HG03196 (cell line): ENCODE measurements at regions not wholly inside any gene's neighbourhood (a gene's known extent, or its start where the extent isn't known, plus 50 kb on each side); places are given as distances from the start of the nearest gene placed in this dataset.
"Not testable (repeated sequence)": the region's sequence is repeated elsewhere in the genome, so short reads cannot be mapped to it uniquely, and the experiment has no call there.

Source experiments
- ATAC-seq: cut with Tn5 transposase; IDR thresholded peaks from one replicate; pipeline ENCODE4 v1.9.1; 2021; ENCODE audit not compliant: unreplicated experiment

DNA sequence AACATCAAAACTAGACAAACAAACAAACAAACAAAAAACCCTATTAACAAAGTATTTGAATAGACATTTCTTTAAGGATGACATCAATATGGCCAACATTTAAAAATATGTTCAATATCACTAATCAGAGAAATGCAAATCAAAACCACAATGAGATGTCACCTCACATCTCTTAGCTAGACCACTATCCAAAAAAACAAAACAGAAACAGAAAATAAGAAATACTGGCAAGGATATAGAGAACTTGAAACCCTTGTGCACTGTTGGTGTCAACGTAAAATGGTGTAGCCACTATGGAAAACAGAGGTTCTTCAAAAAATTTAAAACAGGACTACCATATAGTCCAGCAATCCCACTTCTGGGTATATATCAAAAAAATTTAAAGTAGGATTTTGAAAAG, 308.2 kb downstream of the SPATA31A1 start:
- ATAC-seq: peak; percentile 80

DNA sequence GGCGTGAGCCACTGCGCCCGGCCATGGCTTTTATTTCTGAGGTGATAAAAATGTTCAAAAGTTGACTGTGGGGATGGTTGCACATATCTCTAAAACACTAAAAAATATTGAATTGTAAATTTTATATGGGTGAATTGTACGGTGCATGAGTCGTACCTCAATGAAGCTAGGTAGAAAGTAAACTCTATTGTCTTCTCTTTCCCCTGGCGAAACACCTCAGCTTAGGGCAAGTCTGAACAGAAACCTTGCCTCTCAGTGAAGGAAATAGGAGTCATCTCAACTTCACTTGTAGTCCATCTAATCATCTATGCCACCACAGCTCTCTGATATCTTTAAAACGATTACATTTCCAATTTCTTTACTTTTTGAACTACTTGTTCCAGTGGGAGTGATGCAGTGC, 309.6 kb downstream of the SPATA31A1 start:
- ATAC-seq: not testable (repeated sequence)

DNA sequence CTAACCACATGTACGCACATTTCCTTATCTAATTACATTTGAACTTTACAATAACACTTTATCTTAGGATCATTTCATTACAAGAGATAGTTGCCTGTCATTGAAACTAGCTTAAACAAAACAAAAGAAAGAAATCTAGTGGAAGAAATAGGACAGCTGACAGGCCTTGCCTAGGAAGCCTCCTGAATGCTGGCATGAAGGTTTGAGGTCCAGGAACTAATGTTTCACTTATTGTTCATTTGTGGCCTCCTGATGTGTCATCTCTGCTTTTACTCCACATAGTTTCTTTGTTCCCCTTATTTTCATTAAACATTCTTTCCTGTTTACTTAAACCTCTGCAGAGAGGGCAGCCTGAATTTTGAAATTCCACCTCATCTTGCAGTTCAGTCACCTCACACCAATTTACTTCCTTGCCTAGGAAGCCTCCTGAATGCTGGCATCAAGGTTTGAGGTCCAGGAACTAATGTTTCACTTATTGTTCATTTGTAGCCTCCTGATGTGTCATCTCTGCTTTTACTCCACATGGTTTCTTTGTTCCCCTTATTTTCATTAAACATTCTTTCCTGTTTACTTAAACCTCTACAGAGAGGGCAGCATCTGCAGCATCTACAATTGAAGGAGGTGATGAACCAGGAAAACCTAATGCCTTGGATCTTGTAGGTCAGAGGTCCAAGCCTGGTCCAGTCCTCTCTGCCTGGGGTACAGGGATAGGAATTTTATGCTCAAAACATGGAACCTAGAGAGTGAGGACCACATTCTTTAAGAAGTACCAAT, 319.2 kb downstream of the SPATA31A1 start:
- not testable (repeated sequence) for ATAC-seq

DNA sequence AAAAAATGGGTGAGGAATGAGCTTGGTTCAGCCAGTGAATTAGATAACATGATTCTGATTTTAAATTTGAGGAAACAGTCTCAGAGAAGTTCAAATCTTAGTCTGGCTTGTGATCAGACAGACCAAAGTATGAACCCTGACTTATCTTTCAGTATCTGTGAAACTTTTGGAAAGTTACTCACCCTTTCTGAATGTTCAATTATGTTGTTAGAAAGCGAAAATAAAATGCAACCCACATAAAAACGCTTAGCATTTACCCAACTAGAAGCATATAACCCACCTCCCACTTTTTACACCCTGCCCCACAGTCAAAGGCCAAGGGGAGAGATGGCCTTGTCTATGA, 319.7 kb downstream of the SPATA31A1 start:
- not testable (repeated sequence) for ATAC-seq

DNA sequence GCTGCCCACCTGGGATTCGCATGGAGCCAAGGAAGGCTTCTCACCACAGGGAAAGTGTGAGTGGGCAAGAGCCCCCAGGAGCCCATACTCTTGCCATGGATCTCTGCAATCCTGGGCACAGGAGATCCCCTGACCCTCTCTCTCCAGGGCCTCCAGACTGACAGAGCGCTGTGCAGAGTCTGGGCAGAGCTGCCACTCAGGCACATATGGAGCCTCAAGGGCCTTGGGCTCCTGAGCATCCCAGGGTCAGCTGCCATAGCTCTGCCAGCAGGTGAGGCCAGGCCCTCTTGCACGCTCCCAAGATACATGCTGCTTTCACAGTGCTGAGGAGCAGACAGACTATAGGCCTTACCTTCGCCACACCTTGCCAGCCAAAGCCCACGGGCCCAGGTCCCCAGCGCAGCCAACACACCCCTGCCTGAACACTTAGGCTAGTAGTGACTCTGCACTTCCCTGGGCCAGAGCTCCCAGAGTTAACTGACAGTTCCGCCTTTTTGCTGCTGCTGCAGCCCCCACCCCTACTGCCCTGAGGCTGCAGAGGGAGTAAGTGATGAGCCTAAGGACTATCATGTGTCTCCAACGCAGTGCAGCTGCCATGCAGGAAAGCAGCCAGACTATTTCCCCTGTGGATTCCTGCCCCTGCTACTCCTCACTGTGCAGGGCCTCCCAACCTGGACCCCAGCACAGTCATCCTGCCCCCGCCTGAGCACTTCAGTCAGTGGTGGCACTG, 323.2 kb downstream of the SPATA31A1 start:
- ATAC-seq: not testable (repeated sequence)

DNA sequence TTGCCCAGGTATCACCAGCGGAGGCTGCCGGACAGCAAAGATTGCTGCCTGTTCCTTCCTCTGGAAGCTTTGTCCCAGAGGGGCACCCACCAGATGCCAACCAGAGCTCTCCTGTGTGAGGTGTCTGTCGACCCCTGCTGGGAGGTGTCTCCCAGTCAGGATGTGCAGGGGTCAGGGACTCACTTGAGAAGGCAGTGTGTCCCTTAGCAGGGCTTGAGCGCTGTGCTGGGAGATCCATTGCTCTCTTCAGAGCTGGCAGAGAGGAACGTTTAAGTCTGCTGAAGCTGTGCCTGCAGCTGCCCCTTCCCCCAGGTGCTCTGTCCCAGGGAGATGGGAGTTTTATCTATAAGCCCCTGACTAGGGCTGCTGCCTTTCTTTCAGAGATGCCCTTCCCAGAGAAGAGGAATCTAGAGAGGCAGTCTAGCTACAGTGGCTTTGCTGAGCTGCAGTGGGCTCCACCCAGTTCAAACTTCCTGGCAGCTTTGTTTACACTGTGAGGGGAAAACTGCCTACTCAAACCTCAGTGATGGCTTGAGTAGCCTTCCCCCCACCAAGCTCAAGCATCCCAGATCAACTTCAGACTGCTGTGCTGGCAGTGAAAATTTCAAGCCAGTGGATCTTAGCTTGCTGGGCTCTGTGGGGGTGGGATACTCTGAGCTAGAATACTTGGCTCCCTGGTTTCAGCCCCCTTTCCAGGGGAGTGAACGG, 325.4 kb downstream of the SPATA31A1 start:
- ATAC-seq: not testable (repeated sequence)

DNA sequence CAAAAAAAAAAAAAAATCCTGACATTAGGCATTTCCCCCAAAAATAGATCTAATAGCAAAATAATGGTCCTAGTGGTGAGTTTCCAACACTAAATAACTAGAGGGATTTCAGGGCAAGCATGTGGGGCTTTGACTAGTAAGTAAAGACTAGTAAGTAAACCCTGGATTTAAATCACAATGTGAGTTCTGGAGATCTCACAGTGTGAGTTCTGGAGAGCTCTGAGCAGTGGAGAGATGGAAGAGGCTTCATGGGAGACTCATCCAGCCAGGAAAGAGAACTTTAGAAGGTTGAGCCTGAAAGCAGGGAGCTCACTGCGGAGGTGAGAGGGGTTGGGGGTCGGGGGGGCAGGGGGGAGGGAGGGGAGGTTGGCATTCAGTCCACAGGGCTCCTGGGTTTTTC, 373.4 kb downstream of the SPATA31A1 start:
- ATAC-seq: not testable (repeated sequence)

DNA sequence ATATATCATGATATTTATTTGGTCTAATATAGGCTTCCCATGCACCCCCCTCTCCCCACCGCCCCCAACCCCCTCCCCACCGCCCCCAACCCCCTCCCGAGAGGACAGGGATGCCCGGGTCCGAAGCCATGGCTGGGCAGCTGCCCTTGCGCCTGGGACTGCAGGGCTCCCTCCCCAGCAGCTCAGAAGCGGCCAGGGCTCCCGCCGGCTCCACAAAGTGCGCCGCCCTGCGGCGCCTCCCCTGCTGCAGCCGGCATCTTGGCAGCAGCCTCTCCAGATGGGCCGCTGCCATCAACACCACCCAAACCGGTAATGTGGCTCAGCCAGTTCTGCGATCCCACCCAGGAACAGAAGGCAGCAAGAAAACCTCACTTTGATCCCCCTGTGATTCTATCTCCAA, 389.4 kb downstream of the SPATA31A1 start:
- not testable (repeated sequence) for ATAC-seq

DNA sequence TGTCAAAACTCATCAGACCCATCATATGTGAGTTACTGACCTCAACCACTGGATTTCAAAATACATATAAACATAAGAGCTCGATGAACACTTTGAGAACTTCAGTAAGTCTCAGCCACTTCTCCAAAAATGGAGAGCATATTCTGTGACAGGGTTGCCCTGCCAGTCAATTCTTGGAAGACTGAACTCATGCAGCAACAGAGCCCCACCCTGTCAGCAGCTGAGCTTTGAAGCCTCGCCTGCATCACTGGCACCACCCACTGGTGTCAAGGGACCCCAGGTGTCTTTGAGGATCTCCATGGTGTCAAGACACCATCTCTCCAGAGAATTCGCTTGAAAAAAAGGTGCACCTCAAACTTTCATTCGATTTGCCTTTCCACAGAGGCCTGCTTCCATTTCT, 420.1 kb downstream of the SPATA31A1 start:
- ATAC-seq: not testable (repeated sequence)

DNA sequence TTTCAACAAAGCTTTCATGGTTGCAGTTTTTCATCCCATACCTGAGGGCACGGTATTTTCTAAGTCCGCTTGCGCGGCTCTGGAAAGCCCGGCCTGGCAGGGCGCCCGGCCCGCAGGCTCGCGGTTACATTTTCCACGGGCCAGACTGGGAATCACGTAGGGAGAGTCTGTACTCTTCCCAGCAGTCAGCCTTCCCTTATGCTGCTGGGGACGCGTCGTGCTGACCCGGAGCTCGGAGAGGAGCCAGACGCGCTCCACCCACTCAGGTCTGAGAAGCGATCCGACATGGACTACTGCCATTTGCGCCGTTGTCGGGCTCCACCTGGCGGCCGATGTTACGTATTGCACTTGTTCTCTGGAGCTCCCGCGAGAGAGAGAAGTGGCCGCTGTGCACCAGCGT, 435.9 kb downstream of the SPATA31A1 start:
- peak; percentile 99 for ATAC-seq

DNA sequence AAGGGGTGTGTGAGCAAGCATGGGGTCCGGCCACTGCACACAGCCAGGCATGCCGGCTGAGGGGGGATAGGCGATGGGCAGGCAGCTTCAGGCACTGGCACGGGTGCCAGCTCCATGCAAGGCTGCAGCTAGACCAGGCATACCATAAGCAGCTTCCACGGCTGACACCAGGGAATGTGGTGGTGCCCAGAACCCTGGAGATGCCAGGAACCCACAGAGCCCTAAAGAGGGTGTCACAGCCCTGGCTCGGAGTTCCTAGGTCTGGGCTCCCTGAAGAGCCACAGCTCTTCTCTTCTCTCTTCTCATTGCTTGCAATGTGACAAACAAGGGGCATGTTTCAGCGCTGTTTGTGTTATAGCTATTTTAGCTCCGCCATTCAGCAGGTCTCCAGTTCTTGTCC, 442.5 kb downstream of the SPATA31A1 start:
- ATAC-seq: not testable (repeated sequence)

DNA sequence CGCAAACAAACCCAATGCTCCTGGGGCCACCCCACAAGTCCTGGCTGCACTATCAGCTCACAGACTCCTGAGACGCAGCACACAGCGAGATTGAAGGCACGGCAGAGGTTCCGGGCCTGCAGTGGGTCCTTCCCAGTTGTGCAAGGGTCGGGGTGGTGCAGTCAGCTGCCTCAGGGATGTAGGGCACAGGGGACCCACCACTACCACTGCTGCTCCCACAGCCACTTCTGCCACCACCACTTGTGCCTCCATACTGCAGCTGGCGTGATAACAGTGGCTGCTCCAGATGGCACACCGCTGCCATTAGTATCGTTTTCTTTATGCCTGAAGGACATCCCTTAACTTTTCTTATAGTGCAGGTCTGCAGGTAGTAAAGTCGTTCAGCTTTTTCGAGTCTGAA, 443.8 kb downstream of the SPATA31A1 start:
- ATAC-seq: not testable (repeated sequence)

DNA sequence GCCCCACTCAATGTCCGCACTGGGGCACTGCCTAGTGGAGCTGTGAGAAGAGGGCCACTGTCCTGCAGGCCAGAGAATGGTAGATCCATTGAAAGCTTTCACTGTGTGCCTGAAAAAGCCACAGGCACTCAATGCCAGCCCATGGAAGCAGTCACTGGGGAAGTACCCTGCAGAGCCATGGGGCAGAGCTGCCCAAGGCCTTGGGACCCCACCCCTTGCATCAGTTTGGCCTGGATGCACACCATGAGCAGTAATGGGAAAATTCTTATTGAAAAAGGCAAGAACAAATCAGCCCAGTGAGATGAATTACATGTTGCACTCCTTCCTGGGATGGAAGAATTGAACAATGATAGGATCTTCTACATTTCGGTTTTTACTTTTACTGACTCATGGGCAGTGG, 447.1 kb downstream of the SPATA31A1 start:
- ATAC-seq: not testable (repeated sequence)

DNA sequence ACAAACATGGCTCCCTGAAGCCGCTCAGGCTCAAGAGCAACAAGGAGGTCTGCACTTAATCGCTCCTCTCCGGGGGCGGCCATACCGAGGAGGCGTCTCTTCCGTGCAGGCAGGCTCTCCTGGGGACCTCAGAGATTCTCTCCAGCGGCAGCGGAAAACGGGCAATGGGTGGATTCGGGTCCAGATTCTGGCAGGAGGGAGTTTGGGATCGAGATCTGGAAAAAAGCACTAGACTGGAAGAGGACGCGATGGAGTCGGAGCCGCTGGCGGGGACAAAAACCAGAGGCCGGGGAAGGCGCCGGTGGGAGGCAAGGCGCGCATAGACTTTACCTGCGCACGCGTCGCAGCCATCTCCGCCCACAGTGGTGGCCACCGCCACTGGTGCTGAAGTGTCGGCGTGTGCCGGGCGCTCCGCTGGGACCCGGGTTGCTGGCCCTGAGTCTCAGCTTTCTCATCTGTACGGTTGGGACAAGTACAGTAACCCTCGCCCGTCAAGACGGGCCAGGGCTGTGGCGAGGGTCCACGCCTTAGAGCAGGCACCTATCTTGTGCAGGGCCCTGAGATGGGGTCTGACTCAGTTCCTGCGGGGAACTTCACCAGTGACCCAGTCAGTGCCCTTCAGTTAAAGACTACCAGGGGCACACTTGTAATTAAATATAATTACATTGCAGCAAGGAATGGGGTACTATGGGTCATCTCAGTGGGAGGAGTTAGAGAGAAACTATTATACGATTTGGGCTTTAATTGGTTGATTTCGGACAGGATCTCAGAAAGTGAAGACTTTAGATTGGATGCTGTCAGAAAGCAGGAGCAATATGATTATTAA, 454.1 kb downstream of the SPATA31A1 start:
- peak; percentile 98 for ATAC-seq

DNA sequence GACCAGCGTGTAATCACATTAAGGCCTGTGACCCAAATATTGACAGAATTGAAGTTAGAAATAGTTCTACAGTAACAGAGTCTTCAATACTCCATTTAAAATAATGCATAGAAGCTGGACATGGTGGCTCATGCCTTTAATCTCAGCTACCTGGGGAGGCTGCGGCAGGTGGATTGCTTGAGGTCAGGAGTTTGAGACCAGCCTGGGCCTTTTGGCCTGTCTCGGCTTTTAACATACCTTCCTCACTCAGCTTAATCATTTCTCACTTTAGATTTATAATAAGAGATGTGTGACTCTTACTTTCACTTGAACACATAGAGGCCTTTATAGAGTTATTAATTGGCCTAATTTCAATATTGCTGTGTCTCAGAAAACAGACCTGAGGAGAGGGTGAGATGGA, 454.9 kb downstream of the SPATA31A1 start:
- not testable (repeated sequence) for ATAC-seq

DNA sequence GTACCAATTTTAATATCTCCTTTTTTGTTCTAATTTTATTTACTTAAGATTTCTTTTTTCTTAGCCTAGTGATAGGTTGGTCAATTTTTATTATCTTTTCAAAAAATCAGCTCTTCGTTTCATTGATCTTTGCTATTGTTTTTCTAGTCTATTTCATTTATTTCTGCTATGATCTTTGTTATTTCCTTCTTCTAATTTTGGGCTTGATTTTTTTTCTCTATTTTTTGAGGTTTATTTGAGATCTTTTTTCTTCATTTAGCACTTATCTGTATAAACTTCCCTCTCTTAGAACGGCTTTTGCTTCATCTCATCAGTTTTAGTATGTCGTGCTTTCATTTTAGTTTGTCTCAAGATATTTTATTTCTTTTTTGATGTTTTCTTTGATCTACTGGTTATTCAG, 456.1 kb downstream of the SPATA31A1 start:
- ATAC-seq: not testable (repeated sequence)

DNA sequence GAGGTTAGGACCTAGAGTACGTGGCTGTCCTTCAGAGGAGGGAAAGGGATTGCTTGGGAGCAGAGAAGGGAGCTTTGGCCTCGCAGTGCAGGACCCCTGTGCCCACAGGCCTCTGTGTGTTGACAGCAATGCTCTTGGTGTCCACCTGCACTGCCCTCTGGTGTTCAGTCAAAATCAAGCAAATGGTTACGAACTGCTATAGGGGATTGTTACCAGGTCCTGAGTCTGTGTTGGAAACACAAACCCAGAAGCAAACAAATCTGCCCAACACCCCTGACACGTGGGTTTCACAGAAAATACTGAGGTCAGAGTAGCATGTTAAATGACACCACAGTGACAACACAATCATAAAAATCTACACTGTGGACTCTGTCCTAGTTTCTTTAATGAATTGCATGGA, 473.0 kb downstream of the SPATA31A1 start:
- ATAC-seq: not testable (repeated sequence)
